GM21786 (cell line): ENCODE measurements at regions not wholly inside any gene's neighbourhood (a gene's known extent, or its start where the extent isn't known, plus 50 kb on each side); places are given as distances from the start of the nearest gene placed in this dataset.
"Not testable (repeated sequence)": the region's sequence is repeated elsewhere in the genome, so short reads cannot be mapped to it uniquely, and the experiment has no call there.

ENCODE experiments used
- ATAC-seq: cut with Tn5 transposase; IDR thresholded peaks from one replicate; pipeline ENCODE4 v1.9.1; 2021; ENCODE audit not compliant: unreplicated experiment

- ATAC-seq: no peak
Observed at GRCh38 chr3:144566320-144566719, 594.7 kb downstream of the DIPK2A start.

- no peak for ATAC-seq
Observed at GRCh38 chr3:144569651-144570050, 598.0 kb downstream of the DIPK2A start.

- no peak for ATAC-seq
Observed at GRCh38 chr3:144583871-144584270, 612.2 kb downstream of the DIPK2A start.

GRCh38 chr3:144585408-144585807 lies 613.8 kb downstream of the DIPK2A start:
- no peak for ATAC-seq

GRCh38 chr3:144585953-144586352 lies 614.3 kb downstream of the DIPK2A start:
- no peak for ATAC-seq

GRCh38 chr3:144586382-144586781 lies 614.8 kb downstream of the DIPK2A start:
- ATAC-seq: no peak

- ATAC-seq: no peak
Observed at GRCh38 chr3:144590854-144591253, 619.2 kb downstream of the DIPK2A start.

GRCh38 chr3:144593881-144594280 lies 622.3 kb downstream of the DIPK2A start:
- no peak for ATAC-seq

GRCh38 chr3:144620236-144620635 lies 648.6 kb downstream of the DIPK2A start:
- not testable (repeated sequence) for ATAC-seq

- ATAC-seq: no peak
Observed at GRCh38 chr3:144622845-144623244, 651.2 kb downstream of the DIPK2A start.

- no peak for ATAC-seq
Observed at GRCh38 chr3:144624656-144625055, 653.0 kb downstream of the DIPK2A start.

- ATAC-seq: no peak
Observed at GRCh38 chr3:144626835-144627234, 655.2 kb downstream of the DIPK2A start.

GRCh38 chr3:144629381-144629780 lies 657.8 kb downstream of the DIPK2A start:
- no peak for ATAC-seq

GRCh38 chr3:144636833-144637232 lies 665.2 kb downstream of the DIPK2A start:
- no peak for ATAC-seq

GRCh38 chr3:144638009-144638408 lies 666.4 kb downstream of the DIPK2A start:
- no peak for ATAC-seq

GRCh38 chr3:144643771-144644198 lies 672.2 kb downstream of the DIPK2A start:
- ATAC-seq: no peak

GRCh38 chr3:144645300-144645699 lies 673.7 kb downstream of the DIPK2A start:
- ATAC-seq: no peak

- ATAC-seq: no peak
Observed at GRCh38 chr3:144650380-144650779, 678.8 kb downstream of the DIPK2A start.

- ATAC-seq: no peak
Observed at GRCh38 chr3:144652573-144652972, 681.0 kb downstream of the DIPK2A start.

- ATAC-seq: no peak
Observed at GRCh38 chr3:144655423-144655822, 683.8 kb downstream of the DIPK2A start.

GRCh38 chr3:144660186-144660585 lies 688.6 kb downstream of the DIPK2A start:
- ATAC-seq: no peak

- no peak for ATAC-seq
Observed at GRCh38 chr3:144662729-144663128, 691.1 kb downstream of the DIPK2A start.
